ENCODE measurements at regions not wholly inside any gene's neighbourhood (a gene's known extent, or its start where the extent isn't known, plus 50 kb on each side); places are given as distances from the start of the nearest gene placed in this dataset.

DNA sequence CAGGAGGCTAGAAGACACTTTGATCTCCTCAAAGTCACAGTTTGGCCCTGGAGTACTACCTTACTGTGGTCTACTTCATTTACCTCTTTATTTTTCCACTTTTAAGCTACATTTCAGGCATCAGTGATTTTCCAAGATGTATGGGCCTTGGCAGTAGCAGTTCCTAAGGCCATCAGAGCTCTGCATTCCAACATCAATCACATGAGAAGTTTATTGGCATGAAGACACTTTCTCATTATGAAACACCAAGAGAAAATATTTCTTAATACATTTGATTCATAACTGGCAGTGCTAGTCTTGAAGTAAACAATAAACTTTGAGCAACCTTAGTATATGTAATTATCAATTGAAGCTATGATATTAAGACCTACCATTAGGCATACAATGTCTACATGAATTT, 178.1 kb downstream of the IL15 start:
- no peak overlapping the region for H3K4me3 ChIP-seq (ENCODE audit: low read length)
- TF ChIP-seq, protein P1, sequence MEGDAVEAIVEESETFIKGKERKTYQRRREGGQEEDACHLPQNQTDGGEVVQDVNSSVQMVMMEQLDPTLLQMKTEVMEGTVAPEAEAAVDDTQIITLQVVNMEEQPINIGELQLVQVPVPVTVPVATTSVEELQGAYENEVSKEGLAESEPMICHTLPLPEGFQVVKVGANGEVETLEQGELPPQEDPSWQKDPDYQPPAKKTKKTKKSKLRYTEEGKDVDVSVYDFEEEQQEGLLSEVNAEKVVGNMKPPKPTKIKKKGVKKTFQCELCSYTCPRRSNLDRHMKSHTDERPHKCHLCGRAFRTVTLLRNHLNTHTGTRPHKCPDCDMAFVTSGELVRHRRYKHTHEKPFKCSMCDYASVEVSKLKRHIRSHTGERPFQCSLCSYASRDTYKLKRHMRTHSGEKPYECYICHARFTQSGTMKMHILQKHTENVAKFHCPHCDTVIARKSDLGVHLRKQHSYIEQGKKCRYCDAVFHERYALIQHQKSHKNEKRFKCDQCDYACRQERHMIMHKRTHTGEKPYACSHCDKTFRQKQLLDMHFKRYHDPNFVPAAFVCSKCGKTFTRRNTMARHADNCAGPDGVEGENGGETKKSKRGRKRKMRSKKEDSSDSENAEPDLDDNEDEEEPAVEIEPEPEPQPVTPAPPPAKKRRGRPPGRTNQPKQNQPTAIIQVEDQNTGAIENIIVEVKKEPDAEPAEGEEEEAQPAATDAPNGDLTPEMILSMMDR (conservative IDR thresholded peaks at IDR 0.05; ENCODE audit: low read length) = no peak
- DNase-seq (ENCODE audit: low read depth) = peak; percentile 58

DNA sequence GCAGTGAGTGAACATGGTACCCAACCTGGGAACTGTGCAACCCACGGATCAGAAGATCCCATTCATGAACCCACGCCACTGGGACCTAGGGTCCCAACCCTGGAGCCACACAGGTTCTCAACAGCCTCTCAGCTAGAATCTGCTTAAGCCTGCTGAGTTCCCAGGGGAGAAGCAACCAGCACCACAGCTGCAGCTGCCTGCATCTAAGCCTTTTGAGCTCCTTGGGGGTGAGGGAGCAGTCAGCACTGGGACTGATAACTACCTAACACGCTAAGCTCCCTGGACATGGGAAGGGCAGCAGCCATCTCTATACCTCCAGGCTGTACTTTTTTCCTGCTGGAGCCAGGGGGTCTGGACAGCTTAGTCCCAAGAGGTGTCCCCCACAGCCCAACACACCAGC, 179.3 kb downstream of the IL15 start:
- TF ChIP-seq, protein P1 (conservative IDR thresholded peaks at IDR 0.05; ENCODE audit: low read length) = no peak
- no peak overlapping the region for H3K4me3 ChIP-seq (ENCODE audit: low read length)
- no peak for DNase-seq (ENCODE audit: low read depth)

DNA sequence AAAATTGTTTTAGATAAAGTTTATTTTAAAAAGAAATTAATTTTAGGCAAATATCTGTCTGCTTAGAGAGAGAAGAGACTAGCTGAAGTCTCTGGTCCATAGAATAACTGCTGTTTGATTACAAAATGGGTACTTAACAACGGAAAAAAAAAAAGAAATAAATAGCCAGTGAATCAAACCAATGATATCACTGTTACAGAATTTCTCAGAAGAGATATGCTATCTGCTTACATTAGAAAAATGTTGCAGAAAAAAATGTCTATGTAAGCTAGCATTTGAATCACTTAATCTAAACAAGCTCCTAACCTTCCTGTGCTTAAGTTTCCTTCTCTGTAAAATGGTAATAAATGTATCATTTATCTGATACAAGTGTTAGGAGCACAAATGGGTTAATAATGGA, 189.9 kb downstream of the IL15 start:
- no peak overlapping the region for H3K4me3 ChIP-seq (ENCODE audit: low read length)
- TF ChIP-seq, protein P1 (conservative IDR thresholded peaks at IDR 0.05; ENCODE audit: low read length) = no peak
- no peak for DNase-seq (ENCODE audit: low read depth)

DNA sequence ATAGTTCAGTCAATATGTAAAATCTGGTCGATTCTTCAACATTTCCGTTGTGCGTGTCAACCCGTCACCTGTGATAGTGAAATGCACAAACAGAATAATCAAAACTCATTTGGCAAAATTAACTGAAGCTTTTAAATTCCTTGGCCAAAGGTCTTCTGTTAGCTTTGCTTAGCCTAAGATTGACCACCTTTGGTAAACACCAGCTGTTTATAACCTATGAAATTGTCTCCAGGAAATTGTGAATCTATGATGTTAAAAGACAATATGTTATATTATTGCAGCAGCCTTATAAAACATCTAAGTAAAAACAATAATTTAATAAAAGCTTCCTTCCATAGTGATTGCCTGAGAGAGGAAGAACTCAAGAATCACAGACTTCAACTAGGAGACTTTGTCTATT, 196.8 kb downstream of the IL15 start:
- no peak for DNase-seq (ENCODE audit: low read depth)
- H3K4me3 ChIP-seq (ENCODE audit: low read length) = no peak overlapping the region
- TF ChIP-seq, protein P1 (conservative IDR thresholded peaks at IDR 0.05; ENCODE audit: low read length) = no peak

DNA sequence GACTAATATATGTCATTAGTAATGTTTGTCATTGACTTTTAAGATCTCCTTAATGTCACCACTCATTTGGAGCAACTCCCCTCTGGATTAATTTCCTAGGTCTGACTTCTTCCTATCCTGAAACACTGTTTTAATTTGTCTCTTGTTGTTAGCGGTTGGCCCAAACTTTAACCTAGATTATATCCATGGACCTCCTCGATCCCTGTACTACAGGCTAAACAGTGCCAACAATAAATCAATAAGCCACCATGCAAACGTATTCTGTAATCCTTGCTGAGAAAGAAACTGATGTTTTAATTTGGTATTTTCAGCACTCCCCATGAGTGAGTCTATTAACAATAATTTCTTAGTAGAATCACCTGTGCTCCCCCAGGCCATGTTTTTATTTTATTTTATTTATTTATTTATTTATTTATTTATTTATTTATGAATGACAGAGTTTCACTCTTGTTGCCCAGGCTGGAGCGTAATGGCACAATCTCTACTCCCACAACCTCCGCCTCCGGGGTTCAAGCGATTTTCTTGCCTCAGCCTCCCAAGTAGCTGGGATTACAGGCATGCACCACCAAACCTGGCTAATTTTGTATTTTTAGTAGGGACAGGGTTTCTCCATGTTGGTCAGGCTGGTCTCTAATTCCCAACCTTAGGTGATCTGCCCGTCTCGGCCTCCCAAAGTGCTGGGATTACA, 204.1 kb downstream of the IL15 start:
- DNase-seq (ENCODE audit: low read depth) = no peak
- no peak overlapping the region for H3K4me3 ChIP-seq (ENCODE audit: low read length)
- TF ChIP-seq, protein P1 (conservative IDR thresholded peaks at IDR 0.05; ENCODE audit: low read length) = no peak

DNA sequence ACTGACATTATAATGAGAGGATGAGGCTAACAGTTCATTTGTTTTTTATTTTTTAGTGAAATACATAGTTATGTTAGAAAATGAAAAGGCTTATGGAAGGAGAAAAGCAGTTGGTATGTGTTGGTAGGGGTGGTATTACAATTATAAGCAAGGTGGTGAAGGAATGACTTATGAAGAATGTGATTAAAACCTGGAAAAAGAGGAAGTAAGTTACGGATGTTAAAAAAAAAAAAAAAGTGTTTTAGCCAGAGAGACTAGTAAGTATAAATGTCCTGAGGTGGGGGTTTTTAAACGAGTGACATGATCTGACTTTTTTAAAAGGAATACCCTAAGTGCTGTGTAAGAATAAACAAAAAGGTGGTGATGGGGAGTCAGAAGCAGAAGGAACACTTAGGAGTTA, 206.8 kb downstream of the IL15 start:
- no peak for DNase-seq (ENCODE audit: low read depth)
- H3K4me3 ChIP-seq (ENCODE audit: low read length) = no peak overlapping the region
- TF ChIP-seq, protein P1 (conservative IDR thresholded peaks at IDR 0.05; ENCODE audit: low read length) = no peak

DNA sequence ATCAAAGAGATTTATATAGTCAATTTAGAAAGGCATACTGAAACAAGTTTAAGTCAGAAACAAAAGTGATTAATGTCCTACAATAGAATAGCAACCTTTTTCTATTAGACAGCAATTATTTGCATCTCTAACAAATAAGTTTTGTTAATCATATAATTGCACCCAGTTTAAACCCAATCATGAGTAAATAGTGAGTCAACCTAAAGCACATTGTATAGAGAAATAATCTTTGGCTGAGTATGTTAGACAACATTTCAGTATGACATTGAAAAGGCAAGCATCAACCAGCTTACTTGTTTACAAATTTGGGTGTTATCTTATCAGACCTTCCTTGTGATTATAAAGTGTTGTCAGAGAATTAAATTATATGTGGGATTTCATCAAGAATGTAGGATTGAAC, 209.5 kb downstream of the IL15 start:
- H3K4me3 ChIP-seq (ENCODE audit: low read length) = no peak overlapping the region
- TF ChIP-seq, protein P1 (conservative IDR thresholded peaks at IDR 0.05; ENCODE audit: low read length) = no peak
- no peak for DNase-seq (ENCODE audit: low read depth)

Data from AG10803 (cell line).